ENCODE measurements at regions not wholly inside any gene's neighbourhood (a gene's known extent, or its start where the extent isn't known, plus 50 kb on each side); places are given as distances from the start of the nearest gene placed in this dataset.

DNA sequence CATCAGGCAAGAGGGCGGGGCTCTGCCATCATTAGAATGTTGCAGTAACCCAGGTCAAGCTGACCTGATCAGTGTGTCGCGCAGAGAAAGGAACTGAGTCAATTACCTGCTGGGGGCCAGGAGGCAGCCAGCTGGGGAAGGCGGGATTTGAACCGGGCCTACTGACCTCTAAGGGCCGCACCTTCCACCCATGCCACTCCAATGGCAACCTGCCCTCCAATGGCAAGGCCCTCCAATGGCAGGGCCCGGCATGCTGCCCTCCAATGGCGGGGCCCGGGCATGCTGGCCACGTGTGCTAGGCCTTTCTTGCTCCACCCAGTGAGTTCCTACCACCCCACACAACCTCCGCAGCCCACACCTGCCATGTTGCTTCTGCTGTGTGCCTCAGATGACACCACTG, 407.6 kb downstream of the CTTN start:
- H3K9me3 ChIP-seq (replicated peaks; ENCODE audit: control insufficient read depth, low read depth, low read length), result no peaks in the 10 kb centered on the region
- no peaks in the 10 kb centered on the region for H3K36me3 ChIP-seq (ENCODE audit: control insufficient read depth, insufficient read depth, low read length)
- no peak overlapping the region for H3K27ac ChIP-seq (ENCODE audit: low read length)
- H3K27me3 ChIP-seq (ENCODE audit: control insufficient read depth, insufficient read depth, low read length), result peaks cover 3% of the 10 kb centered on the region
- WGBS (ENCODE audit: insufficient coverage), result 94% methylated on average over 10 of the region's 11 CpGs
- H3K4me3 ChIP-seq (ENCODE audit: low read length), result no peak overlapping the region
- H3K4me1 ChIP-seq (ENCODE audit: control insufficient read depth, insufficient read depth, low read length), result no peaks in the 10 kb centered on the region
- DNase-seq, result no peak

DNA sequence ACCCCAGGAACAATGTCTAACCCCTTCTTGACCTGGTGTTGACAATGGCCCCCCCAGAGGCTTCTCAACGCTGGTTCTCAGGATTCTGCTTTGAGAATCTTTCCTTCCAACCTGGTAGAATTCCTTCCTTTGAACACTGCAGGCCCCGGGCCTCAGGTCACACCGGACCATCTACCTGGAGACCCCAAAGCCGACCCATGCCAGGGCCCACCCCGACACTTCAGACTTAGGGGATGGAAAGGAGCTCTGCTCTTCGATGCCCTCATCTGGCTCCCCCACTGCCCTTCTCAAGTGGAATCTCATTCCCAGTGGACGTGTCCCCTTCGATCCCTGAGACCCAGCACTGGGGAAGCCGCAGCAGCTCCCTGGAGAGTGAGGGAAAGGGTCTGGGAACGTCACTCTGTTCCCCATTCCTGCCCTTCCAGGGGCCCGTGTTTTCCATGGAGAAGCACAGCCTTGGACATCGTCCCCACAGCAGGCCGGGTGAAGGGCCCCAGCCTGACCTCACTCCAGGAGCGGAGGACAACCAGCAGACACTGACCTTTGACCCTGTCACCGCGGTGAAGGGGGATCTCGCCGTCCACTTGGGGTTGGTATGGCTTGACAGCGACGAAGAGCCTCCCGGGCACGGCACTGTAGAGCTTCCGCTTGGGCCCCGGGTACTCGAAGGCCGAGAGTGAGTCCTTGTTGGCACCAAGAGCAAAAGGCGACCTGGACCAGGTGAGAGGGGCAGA, 408.3 kb downstream of the CTTN start:
- Histone ChIP-seq H3K36me3 (ENCODE audit: control insufficient read depth, insufficient read depth, low read length) (no peaks in the 10 kb centered on the region), H3K9me3 (replicated peaks; ENCODE audit: control insufficient read depth, low read depth, low read length) (no peaks in the 10 kb centered on the region), H3K4me3 (ENCODE audit: low read length) (no peak overlapping the region), H3K27me3 (ENCODE audit: control insufficient read depth, insufficient read depth, low read length) (peaks cover 3% of the 10 kb centered on the region), H3K4me1 (ENCODE audit: control insufficient read depth, insufficient read depth, low read length) (no peaks in the 10 kb centered on the region), H3K27ac (ENCODE audit: low read length) (no peak overlapping the region)
- WGBS (ENCODE audit: insufficient coverage), result 80% methylated on average over 23 of the region's 27 CpGs
- DNase-seq, result no peak

DNA sequence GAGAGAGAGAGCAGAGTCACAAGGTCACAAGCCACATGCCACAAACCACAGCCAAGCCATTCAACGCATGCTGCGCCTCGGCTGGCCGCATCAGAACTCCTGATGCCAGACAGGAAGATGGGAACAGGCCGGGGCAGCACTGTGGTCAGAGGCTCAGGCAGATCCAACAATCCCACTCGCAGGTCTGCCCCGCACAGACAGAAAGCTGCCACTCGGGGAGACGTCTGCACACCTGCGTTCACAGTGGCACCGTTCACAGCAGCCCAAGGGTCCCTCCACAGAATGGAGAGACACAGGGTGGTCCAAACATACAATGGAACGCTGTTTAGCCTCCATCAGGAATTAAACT, 408.8 kb downstream of the CTTN start:
- Histone ChIP-seq H3K36me3 (ENCODE audit: control insufficient read depth, insufficient read depth, low read length) (no peaks in the 10 kb centered on the region), H3K4me3 (ENCODE audit: low read length) (no peak overlapping the region), H3K27ac (ENCODE audit: low read length) (no peak overlapping the region), H3K4me1 (ENCODE audit: control insufficient read depth, insufficient read depth, low read length) (no peaks in the 10 kb centered on the region), H3K27me3 (ENCODE audit: control insufficient read depth, insufficient read depth, low read length) (peaks cover 3% of the 10 kb centered on the region), H3K9me3 (replicated peaks; ENCODE audit: control insufficient read depth, low read depth, low read length) (no peaks in the 10 kb centered on the region)
- WGBS (ENCODE audit: insufficient coverage), result 84% methylated on average over 12 of the region's 12 CpGs
- DNase-seq, result no peak

DNA sequence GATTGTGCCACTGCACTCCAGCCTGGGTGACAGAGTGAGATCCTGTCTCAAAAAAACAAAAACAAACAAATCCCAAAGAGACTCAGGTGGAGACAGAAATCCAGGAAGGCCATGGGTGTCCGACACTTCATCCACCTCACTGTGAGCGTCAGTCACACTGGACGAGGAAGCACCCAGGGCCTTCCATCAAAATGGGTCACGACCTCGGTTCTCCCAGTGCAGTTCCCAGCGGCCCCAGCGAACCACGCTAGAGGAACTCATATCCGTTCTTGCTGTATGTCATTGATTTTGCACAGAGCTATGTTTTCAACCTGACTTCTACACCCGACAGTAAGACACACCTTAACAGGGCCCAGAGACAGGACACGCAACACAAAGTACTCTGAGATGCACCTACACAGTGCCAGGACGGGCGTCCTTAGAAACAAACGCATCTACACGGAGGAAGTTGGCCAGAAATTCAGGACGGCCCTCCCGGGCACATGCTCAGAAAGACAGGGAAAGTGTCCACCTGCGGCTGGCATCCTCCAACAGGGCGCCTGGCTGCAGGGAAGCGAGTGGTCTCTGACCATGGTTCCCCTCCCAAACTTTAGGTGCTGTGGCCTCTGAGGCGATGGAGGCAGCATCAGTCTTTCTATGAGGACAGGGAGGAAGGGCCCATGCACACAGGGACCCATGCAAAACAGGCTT, 410.5 kb downstream of the CTTN start:
- 81% methylated on average over 20 of the region's 21 CpGs for whole genome bisulfite sequencing (ENCODE audit: insufficient coverage)
- no peaks in the 10 kb centered on the region for H3K9me3 ChIP-seq (replicated peaks; ENCODE audit: control insufficient read depth, low read depth, low read length)
- H3K4me1 ChIP-seq (ENCODE audit: control insufficient read depth, insufficient read depth, low read length), result no peaks in the 10 kb centered on the region
- DNase-seq, result no peak
- no peak overlapping the region for H3K27ac ChIP-seq (ENCODE audit: low read length)
- no peaks in the 10 kb centered on the region for H3K36me3 ChIP-seq (ENCODE audit: control insufficient read depth, insufficient read depth, low read length)
- H3K27me3 ChIP-seq (ENCODE audit: control insufficient read depth, insufficient read depth, low read length), result peaks cover 5% of the 10 kb centered on the region
- no peak overlapping the region for H3K4me3 ChIP-seq (ENCODE audit: low read length)

DNA sequence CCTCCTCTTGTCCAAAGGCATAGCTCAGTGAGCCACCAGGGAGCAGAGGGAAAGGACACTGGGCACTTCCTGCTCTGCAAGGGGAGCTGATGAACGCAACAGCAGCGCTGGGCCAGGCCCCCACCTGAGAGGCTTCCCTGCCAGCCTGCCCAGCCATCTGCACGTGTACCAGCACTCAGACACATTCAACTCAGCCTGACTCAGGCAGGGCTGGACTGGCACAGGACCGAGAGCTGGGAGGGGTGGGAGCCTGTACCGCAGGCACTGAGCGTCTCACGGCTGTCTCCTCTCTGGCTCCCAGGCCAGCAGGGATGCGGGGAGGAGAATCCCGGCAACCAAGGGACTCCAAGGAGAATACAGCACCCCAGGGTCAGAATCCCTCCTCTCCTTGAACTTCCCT, 411.8 kb downstream of the CTTN start:
- 79% methylated on average over 5 of the region's 9 CpGs for WGBS (ENCODE audit: insufficient coverage)
- Histone ChIP-seq H3K27ac (ENCODE audit: low read length) (no peak overlapping the region), H3K27me3 (ENCODE audit: control insufficient read depth, insufficient read depth, low read length) (peaks cover 5% of the 10 kb centered on the region), H3K4me3 (ENCODE audit: low read length) (no peak overlapping the region), H3K9me3 (replicated peaks; ENCODE audit: control insufficient read depth, low read depth, low read length) (no peaks in the 10 kb centered on the region), H3K4me1 (ENCODE audit: control insufficient read depth, insufficient read depth, low read length) (no peaks in the 10 kb centered on the region), H3K36me3 (ENCODE audit: control insufficient read depth, insufficient read depth, low read length) (no peaks in the 10 kb centered on the region)
- DNase-seq, result no peak

DNA sequence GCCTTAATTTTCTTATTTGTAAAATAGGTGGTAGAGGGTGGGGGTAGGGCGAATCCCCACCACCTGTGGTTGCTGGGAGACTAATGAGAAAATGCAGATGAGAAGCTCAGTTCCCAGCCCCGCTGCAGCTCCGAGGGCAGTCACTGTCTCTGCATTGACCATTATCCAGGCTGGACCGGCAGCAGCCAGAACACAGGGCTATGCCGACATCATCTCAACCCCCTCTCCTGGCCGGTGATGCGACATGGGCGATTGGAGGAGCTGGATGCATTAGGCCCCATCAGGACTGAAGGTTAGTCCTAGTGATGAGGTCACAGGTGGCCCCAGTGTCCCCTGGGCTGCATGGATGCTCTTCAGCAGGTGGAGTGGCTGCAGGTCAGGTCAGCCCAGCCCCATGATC, 412.4 kb downstream of the CTTN start:
- 89% methylated on average over 3 of the region's 8 CpGs for WGBS (ENCODE audit: insufficient coverage)
- Histone ChIP-seq H3K36me3 (ENCODE audit: control insufficient read depth, insufficient read depth, low read length) (no peaks in the 10 kb centered on the region), H3K27ac (ENCODE audit: low read length) (no peak overlapping the region), H3K4me3 (ENCODE audit: low read length) (no peak overlapping the region), H3K4me1 (ENCODE audit: control insufficient read depth, insufficient read depth, low read length) (no peaks in the 10 kb centered on the region), H3K9me3 (replicated peaks; ENCODE audit: control insufficient read depth, low read depth, low read length) (no peaks in the 10 kb centered on the region), H3K27me3 (ENCODE audit: control insufficient read depth, insufficient read depth, low read length) (peaks cover 5% of the 10 kb centered on the region)
- DNase-seq, result no peak

DNA sequence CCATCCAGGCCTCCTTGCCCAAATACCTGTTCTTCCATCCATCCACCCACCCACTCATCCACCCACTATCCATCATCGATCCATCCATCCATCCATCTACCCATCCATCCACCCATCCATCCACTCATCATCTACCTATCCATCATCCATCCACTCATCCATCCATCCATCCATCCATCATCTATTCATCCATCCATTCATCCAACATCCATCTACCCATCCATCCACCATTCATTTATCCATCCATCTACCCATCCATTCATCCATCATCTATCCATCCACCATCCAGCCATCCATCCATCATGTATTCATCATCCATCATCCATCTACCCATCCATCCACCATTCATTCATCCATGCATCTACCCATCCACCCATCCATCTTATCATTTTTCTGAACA, 413.2 kb downstream of the CTTN start:
- H3K27ac ChIP-seq (ENCODE audit: low read length), result no peak overlapping the region
- H3K4me1 ChIP-seq (ENCODE audit: control insufficient read depth, insufficient read depth, low read length), result no peaks in the 10 kb centered on the region
- 89% methylated on average over 1 of the region's 1 CpG for WGBS (ENCODE audit: insufficient coverage)
- peaks cover 8% of the 10 kb centered on the region for H3K27me3 ChIP-seq (ENCODE audit: control insufficient read depth, insufficient read depth, low read length)
- no peak for DNase-seq
- no peaks in the 10 kb centered on the region for H3K36me3 ChIP-seq (ENCODE audit: control insufficient read depth, insufficient read depth, low read length)
- no peaks in the 10 kb centered on the region for H3K9me3 ChIP-seq (replicated peaks; ENCODE audit: control insufficient read depth, low read depth, low read length)
- no peak overlapping the region for H3K4me3 ChIP-seq (ENCODE audit: low read length)

DNA sequence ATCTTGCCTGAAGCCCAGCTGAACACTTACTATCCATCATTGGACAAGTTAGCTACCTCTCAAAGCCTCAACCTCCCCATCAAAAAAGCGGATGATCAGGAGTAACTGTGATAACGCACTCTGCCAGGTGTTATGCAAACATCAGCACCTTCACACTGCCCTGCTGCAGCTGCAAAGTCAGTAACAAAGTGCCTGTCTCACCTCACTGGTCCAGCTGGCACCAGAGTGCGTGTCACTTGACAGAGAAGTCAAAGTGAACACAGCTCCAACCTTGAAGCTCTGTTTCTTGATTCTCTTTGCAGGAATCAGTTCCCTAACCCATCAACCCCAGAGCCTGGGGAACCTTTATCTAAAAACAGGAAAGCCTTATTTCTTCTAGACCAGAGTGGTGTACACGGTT, 413.6 kb downstream of the CTTN start:
- Histone ChIP-seq H3K4me1 (ENCODE audit: control insufficient read depth, insufficient read depth, low read length) (no peaks in the 10 kb centered on the region), H3K9me3 (replicated peaks; ENCODE audit: control insufficient read depth, low read depth, low read length) (no peaks in the 10 kb centered on the region), H3K27ac (ENCODE audit: low read length) (no peak overlapping the region), H3K4me3 (ENCODE audit: low read length) (no peak overlapping the region), H3K36me3 (ENCODE audit: control insufficient read depth, insufficient read depth, low read length) (no peaks in the 10 kb centered on the region), H3K27me3 (ENCODE audit: control insufficient read depth, insufficient read depth, low read length) (peaks cover 8% of the 10 kb centered on the region)
- 81% methylated on average over 4 of the region's 4 CpGs for WGBS (ENCODE audit: insufficient coverage)
- no peak for DNase-seq

DNA sequence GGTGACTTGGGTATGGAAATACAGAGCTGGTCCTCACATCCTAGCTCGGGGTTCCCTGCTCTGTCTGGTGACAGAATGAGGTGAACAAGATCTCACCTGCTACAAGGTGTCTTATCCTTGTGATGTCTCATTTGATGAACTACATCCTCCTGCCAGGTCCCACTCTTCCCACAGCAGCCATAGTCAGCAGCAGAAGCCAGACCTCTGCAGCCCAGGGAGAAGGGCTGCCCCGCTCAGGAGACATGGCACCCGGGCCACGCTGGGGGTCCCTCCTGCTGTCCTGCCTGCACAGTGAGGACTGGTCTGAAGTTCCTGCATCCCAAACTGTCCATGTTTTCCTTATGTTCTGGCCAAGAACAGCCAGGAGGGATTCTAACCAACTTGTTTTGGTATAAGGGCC, 414.1 kb downstream of the CTTN start:
- Histone ChIP-seq H3K27me3 (ENCODE audit: control insufficient read depth, insufficient read depth, low read length) (peaks cover 8% of the 10 kb centered on the region), H3K4me1 (ENCODE audit: control insufficient read depth, insufficient read depth, low read length) (no peaks in the 10 kb centered on the region), H3K4me3 (ENCODE audit: low read length) (no peak overlapping the region), H3K9me3 (replicated peaks; ENCODE audit: control insufficient read depth, low read depth, low read length) (no peaks in the 10 kb centered on the region), H3K27ac (ENCODE audit: low read length) (no peak overlapping the region), H3K36me3 (ENCODE audit: control insufficient read depth, insufficient read depth, low read length) (no peaks in the 10 kb centered on the region)
- no peak for DNase-seq
- WGBS (ENCODE audit: insufficient coverage), result 82% methylated on average over 4 of the region's 4 CpGs

DNA sequence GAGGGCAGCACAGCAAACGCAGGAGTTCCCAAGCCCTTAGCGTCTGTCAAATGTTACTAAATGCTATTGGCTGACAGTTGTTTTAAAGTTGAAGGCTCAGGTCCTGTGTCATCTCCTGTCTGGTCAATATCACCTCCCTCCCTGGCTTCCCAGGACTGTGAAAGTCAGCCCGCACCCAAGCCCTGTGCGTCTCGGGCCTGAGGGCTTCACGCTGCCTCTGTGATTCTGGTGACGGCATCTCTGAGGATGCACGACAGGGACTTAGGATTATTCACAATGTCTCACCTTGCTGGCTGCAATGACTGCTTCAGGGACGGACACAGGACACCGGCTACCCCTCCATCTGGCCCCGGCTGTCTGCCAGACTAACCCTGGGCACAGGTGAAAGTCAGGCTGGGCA, 415.3 kb downstream of the CTTN start:
- peaks cover 10% of the 10 kb centered on the region for H3K27me3 ChIP-seq (ENCODE audit: control insufficient read depth, insufficient read depth, low read length)
- H3K27ac ChIP-seq (ENCODE audit: low read length), result no peak overlapping the region
- WGBS (ENCODE audit: insufficient coverage), result 80% methylated on average over 11 of the region's 11 CpGs

More for the DNA sequence above, 415.3 kb downstream of the CTTN start:
- Histone ChIP-seq H3K36me3 (ENCODE audit: control insufficient read depth, insufficient read depth, low read length) (no peaks in the 10 kb centered on the region), H3K4me1 (ENCODE audit: control insufficient read depth, insufficient read depth, low read length) (peaks cover 8% of the 10 kb centered on the region), H3K4me3 (ENCODE audit: low read length) (no peak overlapping the region), H3K9me3 (replicated peaks; ENCODE audit: control insufficient read depth, low read depth, low read length) (no peaks in the 10 kb centered on the region)
- no peak for DNase-seq
